NCI-H2196 (cell line): ENCODE measurements at regions not wholly inside any gene's neighbourhood (a gene's known extent, or its start where the extent isn't known, plus 50 kb on each side); places are given as distances from the start of the nearest gene placed in this dataset.

Source experiments
- DNase-seq: peaks from one replicate; lab custom pipeline; 2025; ENCODE audit not compliant: unreplicated experiment; lab: John Stamatoyannopoulos, UW

DNA sequence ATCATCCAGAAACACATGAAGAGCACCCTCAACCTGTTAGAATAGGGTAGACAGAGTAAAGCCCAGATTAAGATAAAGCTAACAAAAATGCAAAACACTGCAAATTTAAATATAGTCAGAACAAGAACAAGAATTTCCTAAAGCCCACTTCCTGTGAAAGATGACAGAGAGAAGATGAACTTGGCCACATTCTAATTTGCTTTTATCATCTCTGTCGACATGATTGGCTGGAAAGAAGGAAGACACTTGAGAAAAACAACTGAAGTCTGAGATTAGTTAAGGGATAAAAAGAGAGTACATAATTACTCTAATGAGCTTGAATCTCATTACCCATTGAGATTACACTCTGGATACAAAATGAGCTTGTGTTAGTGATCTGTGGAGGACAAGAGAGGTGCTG, 537.6 kb downstream of the KLF5 start:
- no peak for DNase-seq

DNA sequence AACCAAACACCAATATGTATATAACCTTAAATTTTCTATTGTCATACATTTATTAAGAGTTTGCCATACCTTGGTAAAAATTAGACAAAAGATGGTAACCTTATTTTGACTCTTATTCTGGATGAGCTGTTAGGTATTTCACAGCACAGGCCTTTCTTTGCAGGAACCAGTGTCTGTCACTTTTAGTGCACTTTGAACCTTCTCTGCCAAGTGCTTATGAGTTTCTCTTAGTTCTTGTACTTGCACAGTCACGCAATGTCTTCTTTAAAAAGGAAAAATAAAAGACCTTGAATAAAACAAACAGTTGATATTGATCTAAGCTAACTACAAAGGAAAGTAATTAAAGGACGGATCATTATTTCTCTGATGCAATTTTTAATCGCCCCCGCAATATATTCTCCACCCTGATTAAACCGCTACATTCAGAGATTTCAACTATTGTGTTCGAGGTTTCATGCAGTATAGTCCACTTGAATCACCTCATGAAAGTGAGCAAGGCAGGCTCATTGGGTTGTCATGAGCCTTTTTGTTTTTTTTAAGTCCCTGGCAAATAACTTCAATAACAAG, 534.5 kb downstream of the KLF5 start:
- DNase-seq, result no peak

DNA sequence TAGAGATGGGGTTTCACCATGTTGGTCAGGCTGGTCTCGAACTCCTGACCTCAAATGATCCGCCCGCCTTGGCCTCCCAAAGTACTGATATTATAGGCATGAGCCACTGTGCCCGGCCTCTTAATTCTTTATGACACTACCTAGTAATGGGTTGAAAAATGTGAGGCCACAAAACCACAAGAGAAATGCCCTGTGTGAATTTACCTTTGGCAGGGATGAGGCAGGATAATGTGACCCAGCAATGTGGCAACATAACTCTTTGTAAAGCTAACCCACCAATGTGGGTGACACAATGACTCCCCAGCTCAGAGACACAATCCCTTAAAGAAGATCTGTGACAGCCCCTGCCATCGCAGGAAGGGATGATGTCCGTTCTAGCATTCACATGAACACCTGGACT, 533.1 kb downstream of the KLF5 start:
- DNase-seq, result no peak

DNA sequence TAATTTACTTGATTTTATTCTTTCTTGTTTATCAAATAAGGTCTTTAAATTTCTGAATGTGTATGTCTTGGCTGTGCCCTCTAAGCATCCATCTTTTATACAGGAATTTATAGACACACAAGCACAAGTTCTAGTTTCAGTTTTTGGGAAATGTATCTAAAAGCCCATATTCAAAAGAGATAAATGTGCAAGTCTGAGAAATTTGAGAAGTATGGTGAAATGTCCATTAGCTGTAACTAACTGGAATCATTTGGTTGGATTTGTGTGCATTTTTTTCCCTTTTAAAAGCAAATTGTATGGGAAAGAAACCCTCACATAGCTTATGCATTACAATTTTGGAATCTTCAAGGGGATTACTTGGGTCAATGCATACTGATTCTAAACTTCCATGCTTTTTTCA, 532.0 kb downstream of the KLF5 start:
- no peak for DNase-seq

DNA sequence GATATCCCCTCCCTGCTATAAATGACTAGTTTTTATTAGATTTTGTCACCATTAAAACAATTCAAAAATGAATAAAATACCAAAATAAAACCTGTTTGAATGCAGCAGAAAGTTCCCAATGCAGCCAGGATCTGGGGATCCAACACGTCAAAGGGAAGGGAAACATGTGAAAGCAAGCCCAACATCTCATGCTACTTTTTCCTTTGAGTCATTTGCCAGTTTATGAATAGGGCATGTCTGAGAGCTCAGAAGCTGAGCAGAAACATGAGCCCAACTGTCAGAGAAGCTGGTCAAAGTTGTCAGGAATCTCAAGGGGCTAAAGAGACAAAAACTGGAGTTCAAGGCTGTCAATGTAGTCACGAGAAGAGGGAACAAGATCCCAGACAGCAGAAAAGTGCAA, 526.4 kb downstream of the KLF5 start:
- no peak for DNase-seq

DNA sequence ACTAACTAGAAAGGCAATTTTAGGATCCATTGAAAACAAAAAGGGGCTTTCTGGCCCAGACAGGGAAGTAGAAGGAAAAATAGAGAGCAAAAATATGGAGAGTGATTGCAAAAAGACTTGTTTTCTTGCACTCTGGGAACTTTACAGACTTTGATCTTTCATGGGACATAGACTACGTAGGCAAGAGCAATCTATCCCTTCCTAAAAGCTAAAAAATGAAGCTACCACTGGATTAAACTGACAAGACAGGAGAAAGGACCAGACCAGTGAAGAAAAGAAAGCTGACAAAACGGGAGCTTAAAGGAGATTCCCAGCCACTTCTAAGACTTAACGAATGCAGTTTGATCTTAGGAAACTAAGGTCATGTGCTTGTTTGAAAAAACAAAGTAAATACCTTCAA, 524.5 kb downstream of the KLF5 start:
- no peak for DNase-seq

DNA sequence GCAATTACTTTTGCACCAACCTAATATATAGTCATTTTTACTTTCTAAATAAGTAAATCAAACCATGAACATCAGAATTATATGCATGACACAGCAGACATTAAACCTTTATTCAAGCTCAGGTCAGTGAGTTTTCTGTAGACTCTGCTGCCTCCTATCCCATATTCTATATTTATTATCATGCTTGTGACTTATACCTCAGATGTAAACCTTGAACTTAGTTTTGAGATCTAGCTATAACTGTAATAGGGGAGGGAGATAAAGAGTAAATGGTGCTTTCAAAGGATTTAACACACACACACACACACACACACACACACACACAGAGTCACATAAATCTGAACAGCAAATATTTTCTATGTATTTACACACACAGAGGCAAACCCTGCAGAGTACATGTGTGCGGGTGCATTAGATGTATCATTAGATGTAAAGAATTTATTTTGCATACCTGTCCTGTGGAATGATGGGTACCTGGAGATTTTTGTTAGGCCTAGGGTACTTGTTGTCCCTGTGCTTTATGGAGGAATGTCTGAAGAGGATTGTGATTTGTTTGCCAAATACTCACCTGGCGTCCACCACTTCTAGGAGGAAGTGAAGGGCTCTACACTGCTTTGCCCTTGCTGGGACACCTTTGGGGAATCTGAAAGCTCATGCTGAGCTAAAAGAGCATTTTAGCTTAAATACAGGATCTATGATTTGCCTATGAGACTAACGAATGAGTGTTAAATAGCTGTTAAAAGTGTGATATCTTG, 521.9 kb downstream of the KLF5 start:
- no peak for DNase-seq

DNA sequence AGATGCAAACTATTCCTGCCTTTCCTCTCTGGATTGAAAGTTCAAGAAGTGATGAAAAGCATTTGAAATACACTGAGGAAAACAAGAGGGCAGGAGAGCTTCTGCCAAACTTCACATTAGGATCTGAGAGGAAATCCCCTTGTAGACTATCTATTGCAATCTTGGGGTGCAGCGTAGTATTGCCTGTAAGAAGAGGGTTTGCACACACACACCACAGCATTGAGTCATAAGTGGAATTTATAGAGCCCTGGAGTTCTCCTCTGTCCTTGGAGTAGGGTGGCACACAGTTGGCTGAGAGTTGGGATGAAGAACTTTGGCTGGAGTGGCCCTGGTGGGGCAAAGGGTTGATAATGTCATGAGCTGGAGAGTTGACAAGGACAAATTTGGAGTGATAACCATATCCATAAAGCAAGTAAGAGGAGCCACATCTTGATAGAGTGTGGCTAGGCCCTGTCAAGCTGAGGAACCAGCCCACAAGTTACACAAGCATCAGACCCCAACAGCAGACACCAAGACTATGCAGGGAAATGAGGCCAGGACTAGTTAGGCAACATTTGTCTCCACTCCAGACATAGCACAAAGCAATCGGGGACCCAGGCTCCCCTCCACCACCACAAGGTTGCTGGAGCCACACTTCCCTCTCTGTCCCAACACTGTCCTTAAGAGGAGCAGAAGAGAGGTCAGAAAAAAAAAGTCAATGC, 520.9 kb downstream of the KLF5 start:
- no peak for DNase-seq

DNA sequence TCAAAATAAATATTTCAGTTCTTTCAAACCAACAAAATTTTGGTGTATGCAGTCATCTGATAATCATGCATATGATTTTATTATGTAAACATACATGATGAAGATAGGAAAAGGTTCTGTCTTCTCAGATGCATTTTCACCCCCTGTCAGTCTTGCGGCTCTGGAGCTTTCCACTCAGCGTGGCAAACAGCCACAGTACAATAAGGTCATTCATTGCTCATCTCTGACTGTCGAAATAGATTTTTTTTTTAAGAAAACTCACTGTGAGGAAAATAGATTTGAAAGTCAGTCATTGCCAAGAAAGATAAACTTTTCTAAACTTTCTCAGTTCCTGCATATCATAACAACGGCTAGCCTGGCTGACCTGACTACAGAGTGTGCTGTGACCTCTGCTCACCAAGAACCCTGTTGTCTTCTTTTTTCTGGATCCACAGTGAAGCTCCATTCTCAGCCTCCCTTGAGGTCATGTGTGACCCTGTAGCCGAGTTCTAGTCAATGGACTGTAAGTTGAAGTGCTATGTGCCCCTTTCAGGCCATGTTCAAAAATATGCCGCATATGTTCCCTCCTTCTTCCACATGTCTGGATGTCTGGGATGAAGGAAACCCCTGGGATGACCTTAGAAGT, 519.6 kb downstream of the KLF5 start:
- DNase-seq, result no peak

DNA sequence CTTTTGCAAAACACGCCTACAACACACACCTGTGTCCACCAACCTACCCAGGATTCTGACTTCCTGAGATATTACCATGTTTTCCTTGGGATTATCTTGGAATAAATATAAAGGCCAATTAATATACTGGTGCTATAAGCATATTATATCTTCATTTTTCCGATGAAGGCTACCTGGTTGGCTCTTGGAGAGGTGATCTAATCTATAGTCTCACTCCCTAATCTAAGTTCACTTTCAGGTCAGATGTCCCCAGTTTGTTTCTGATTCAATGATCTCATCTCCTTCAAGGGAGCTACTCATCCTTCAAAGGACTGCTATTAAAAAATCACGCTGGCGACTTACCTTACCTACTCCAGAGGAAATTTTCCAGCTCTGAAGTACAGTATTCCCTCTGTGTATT, 517.5 kb downstream of the KLF5 start:
- DNase-seq, result no peak

DNA sequence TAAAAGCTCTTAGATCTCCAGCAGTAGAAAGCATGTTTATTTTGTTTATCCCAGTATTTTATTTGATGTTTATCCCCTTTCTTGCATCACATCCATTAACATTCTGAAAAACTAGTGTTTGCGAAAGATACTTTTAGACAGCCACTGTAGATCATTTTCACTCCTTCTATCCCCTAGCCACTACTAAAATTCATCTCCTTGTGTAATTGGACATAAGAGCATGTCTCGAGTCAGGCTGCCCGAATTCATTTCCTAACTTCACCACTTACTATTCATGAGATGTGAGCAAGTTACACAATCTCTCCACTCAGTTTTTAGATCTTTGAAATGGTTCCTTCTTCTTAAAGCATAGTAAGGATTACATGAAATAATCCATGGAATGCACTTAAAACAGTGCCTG, 514.0 kb downstream of the KLF5 start:
- DNase-seq, result no peak

DNA sequence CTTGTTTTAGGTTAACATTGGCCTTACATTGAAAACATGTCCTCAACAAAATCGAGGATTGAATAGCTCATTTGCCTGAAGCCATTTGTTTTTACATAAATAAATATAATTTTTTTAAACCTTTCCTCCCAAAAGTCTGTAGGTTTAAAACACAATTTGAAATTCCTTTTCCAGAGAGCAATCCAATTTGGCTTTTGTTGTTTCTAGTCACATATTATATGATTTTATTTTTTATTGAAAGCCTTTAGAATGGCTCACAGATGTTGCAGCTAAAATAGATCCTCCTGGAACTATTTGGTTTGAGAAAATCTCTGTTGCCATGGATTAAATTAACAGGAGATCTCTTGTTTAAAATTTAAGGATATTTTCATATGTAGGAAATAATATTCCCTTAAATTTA, 512.6 kb downstream of the KLF5 start:
- no peak for DNase-seq

DNA sequence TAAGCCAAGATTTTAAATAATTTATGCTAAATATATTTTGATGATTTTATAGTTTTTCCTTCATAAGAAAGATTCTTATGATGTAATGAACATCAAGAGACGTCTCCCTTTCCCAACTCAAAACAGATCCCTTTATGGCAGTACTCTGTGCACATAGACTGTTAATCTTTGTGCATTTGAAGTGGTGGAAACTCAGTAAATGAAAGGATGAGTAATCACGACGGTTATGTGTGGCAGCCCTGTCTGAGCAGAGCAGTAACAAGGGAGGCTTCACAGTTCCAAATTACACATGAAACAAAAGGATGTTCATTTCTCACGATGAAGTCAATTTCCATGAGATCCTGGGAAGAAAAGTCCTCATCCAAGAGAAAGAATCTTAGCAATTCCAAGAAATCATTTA, 498.1 kb downstream of the KLF5 start:
- DNase-seq, result no peak

DNA sequence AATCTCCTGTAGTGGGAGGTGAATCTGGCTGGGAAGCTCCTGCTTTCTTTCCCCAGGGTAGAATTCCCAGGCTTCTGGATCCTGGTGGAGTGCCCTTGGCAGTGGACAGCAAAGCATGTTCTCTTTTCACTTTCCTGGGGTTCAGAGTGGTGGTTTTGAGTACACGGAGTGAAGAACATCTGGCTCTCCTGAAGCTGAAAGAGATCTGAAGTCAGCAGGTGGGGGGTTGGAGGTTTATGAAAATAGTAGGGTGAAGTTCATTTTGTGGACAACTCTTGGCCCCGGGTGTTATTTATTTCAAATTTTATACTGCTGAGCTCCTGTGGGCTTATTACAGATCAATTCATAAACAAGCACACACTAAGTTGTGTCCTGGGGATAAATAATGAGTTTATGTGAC, 497.3 kb downstream of the KLF5 start:
- no peak for DNase-seq

DNA sequence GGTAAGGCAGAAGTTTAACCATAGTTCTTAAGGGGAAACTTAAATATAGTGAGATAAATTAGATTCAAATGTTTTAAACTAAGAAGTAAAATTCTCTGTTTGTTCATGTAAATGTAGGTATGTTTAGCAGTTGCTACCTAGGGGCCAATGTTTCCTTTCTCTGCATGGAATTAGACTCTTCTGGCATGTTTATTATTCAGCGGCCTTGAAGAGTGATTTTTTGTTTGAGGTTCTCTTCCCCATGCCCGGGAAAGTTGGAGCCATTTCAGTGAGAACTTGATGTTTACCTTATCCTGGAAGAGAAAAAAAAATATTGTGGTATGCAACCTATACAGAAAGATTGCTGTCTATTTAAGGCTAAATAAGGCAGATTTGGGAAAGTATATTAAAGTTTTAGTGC, 492.9 kb downstream of the KLF5 start:
- DNase-seq, result no peak

DNA sequence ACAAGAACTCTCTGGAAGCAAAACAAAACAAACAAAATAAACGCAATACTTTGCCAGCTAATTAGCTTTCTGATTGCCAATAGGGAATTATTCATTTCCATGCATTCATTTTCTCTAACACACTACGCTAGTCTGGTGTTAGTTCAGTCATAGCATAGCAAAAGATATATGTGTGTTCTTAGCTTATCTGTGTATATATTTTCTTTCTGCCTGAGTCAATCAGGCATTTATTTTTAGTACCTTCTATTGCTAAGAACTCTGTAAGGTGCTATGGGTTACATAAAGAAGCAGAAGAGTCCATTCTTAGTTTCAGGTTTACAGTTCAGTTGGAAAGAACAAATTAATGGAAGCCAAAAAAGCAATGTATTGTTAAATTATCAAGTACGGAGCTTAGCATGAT, 490.9 kb downstream of the KLF5 start:
- DNase-seq, result no peak

DNA sequence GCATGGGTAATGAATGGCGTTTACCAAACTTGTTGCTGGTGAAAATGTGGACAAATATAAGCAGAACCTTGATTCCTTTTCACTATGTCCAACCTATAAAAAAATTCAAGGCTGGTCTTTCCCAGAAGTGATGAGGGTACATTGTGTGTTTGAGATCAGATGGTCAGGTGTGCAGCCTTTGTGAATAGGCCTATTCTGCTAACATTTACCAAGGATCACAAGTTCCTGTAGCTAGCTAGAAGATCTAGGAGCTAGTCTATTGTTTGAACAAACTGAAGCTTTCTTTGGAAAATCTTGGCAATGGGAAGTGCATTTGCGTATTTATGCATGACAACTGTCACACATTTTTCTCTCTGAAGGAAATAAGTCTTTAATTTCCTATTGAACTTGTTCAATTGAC, 489.6 kb downstream of the KLF5 start:
- no peak for DNase-seq

DNA sequence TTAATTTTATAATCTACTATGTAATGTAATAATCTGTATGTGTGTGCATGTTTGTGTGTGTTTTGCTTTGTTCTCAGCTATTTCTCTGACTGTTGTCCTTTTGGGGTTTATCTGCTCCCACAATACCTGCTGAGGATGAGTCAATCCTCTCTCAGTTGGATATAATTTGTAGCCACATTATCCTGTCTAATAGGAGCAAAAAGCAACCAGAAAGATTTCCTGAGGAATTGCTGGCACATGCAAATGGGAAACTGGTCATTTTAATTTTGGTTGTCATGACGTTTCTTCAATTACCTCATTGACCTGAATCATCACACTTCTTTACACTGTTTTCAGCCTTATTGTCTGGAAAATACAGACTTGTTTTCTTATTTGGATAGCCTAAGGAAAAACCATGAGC, 488.4 kb downstream of the KLF5 start:
- DNase-seq, result no peak

DNA sequence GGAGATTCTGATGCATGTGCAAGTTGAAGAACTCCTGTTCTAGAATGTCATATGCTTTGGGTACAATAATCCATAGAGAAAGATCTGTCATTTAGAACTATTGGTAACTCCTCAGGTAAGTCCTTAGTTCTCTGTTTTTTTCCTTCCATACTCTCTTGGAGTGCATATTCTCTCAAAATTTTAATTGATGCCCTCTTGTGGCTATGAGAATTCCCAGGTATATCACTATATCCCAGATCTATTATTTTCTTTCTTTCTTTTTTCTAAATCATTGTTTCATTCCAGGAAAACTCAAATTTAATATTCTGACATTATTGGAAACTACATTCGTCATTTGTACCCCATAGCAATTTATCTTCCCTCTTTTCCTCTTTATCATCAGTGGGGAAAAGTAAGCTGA, 485.4 kb downstream of the KLF5 start:
- no peak for DNase-seq

DNA sequence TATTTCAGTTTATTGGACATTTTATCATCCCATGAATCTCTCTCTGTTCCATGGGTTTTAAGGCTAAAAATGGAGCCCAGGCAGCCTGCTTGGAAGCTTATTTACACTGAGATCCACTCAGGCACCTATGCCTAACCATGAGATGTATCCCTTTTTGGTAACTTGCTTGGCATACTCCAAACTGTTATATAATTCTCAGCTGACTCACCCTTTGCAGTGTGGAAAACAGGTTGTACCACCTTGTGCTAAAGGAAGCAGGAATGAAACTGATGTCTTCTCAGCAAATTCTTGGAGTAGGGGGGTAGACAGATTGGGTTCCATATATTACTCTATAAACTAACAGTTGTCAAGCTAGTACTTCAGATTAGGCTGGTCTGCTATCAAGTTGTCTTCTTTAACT, 483.6 kb downstream of the KLF5 start:
- DNase-seq, result no peak

DNA sequence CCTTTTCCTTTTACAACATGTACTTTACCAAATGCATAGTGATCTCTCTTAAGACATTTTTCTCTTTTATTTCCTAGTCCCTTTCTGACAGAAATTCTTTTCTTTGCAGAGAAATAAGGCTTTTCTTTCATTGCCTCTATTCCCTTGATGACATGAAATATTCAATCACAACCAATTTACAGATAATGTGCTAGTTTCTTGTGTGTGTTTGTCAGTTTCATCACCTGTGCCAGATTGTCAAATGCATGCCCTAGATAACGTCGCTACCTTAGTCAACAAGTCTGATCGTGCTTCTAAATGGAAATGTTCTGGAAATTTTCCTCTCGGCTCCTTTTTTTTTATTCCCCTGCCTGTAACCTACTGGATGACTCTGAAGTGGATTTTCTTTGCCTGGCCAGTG, 478.1 kb downstream of the KLF5 start:
- no peak for DNase-seq

DNA sequence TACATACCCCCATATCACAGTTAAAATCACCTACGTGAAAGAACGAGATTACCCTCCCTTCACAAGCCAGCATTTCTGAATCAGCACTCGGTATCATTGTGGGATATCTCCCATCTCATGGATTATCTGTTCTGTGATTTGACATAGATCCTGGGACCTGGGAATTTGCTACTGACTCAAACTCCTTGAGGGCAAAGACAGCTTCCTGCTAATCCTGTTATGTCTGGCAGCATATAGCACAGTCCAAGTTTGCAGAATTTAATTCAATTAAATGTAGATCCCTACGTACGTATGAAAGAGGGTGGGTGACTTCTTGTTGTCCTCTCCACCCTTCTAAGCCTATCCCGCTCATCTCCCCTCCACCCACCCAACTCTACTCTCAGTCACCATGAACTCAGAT, 476.5 kb downstream of the KLF5 start:
- DNase-seq, result no peak
